H1 (cell line): ENCODE measurements at regions not wholly inside any gene's neighbourhood (a gene's known extent, or its start where the extent isn't known, plus 50 kb on each side); places are given as distances from the start of the nearest gene placed in this dataset.

Experiments used
- TF ChIP-seq, protein P1 (sequence below): fragments of 300-600 bp; sonication (generic); IDR thresholded peaks from 2 replicates; pipeline ENCODE4 v1.7.1; 2012; ENCODE audit warnings: low read length, moderate library complexity, mild to moderate bottlenecking, inconsistent platforms; ENCODE audit not compliant: insufficient replicate concordance

DNA sequence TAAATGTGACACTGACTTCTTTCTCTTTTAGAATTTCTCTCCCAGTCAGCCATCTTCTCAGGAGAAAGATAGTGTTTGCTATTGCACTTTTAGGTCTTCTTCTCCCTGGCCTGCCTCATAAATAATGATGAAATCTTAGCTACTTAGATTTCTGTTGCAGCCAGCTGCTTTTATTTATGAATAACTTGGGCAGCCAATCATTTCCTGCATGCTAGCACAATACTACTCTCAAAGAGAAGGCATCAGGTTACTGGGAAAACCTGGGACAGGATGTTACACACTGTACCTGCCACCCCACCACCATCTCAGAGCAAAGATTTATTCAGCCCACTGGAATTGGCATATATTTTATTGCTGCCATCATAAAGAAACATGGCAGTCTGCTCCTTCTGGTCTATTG is 266.6 kb downstream of the PRELID2 start (continued):
- TF ChIP-seq, protein P1, sequence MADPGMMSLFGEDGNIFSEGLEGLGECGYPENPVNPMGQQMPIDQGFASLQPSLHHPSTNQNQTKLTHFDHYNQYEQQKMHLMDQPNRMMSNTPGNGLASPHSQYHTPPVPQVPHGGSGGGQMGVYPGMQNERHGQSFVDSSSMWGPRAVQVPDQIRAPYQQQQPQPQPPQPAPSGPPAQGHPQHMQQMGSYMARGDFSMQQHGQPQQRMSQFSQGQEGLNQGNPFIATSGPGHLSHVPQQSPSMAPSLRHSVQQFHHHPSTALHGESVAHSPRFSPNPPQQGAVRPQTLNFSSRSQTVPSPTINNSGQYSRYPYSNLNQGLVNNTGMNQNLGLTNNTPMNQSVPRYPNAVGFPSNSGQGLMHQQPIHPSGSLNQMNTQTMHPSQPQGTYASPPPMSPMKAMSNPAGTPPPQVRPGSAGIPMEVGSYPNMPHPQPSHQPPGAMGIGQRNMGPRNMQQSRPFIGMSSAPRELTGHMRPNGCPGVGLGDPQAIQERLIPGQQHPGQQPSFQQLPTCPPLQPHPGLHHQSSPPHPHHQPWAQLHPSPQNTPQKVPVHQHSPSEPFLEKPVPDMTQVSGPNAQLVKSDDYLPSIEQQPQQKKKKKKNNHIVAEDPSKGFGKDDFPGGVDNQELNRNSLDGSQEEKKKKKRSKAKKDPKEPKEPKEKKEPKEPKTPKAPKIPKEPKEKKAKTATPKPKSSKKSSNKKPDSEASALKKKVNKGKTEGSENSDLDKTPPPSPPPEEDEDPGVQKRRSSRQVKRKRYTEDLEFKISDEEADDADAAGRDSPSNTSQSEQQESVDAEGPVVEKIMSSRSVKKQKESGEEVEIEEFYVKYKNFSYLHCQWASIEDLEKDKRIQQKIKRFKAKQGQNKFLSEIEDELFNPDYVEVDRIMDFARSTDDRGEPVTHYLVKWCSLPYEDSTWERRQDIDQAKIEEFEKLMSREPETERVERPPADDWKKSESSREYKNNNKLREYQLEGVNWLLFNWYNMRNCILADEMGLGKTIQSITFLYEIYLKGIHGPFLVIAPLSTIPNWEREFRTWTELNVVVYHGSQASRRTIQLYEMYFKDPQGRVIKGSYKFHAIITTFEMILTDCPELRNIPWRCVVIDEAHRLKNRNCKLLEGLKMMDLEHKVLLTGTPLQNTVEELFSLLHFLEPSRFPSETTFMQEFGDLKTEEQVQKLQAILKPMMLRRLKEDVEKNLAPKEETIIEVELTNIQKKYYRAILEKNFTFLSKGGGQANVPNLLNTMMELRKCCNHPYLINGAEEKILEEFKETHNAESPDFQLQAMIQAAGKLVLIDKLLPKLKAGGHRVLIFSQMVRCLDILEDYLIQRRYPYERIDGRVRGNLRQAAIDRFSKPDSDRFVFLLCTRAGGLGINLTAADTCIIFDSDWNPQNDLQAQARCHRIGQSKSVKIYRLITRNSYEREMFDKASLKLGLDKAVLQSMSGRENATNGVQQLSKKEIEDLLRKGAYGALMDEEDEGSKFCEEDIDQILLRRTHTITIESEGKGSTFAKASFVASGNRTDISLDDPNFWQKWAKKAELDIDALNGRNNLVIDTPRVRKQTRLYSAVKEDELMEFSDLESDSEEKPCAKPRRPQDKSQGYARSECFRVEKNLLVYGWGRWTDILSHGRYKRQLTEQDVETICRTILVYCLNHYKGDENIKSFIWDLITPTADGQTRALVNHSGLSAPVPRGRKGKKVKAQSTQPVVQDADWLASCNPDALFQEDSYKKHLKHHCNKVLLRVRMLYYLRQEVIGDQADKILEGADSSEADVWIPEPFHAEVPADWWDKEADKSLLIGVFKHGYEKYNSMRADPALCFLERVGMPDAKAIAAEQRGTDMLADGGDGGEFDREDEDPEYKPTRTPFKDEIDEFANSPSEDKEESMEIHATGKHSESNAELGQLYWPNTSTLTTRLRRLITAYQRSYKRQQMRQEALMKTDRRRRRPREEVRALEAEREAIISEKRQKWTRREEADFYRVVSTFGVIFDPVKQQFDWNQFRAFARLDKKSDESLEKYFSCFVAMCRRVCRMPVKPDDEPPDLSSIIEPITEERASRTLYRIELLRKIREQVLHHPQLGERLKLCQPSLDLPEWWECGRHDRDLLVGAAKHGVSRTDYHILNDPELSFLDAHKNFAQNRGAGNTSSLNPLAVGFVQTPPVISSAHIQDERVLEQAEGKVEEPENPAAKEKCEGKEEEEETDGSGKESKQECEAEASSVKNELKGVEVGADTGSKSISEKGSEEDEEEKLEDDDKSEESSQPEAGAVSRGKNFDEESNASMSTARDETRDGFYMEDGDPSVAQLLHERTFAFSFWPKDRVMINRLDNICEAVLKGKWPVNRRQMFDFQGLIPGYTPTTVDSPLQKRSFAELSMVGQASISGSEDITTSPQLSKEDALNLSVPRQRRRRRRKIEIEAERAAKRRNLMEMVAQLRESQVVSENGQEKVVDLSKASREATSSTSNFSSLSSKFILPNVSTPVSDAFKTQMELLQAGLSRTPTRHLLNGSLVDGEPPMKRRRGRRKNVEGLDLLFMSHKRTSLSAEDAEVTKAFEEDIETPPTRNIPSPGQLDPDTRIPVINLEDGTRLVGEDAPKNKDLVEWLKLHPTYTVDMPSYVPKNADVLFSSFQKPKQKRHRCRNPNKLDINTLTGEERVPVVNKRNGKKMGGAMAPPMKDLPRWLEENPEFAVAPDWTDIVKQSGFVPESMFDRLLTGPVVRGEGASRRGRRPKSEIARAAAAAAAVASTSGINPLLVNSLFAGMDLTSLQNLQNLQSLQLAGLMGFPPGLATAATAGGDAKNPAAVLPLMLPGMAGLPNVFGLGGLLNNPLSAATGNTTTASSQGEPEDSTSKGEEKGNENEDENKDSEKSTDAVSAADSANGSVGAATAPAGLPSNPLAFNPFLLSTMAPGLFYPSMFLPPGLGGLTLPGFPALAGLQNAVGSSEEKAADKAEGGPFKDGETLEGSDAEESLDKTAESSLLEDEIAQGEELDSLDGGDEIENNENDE: no peak
